SK-N-SH (cell line): ENCODE measurements at regions not wholly inside any gene's neighbourhood (a gene's known extent, or its start where the extent isn't known, plus 50 kb on each side); places are given as distances from the start of the nearest gene placed in this dataset.

Experiments
- CTCF ChIA-PET: fragments of 300-600, 350-600 bp; formaldehyde crosslinking; extraction: SDS; loops from one replicate; lab custom pipeline; 2021; lab: Yijun Ruan, JAX
- POLR2A ChIA-PET: fragments of 350-600 bp; sonication (Branson Sonifier 250); formaldehyde crosslinking; extraction: SDS; loops from one replicate; lab custom pipeline; 2020; ENCODE audit warnings: antibody characterized with exemption, inconsistent platforms; lab: Yijun Ruan, JAX
- DNase-seq: peaks from one replicate; pipeline ENCODE4 v3.0.0; 2012
- H2AFZ ChIP-seq: fragments of 200-600 bp; sonication (generic); 2 replicates; pipeline ENCODE4 v1.8.1; 2016; ENCODE audit warnings: antibody characterized with exemption, mild to moderate bottlenecking, low read depth
- H3F3A ChIP-seq: fragments of 200-600 bp; sonication (generic); replicated peaks from 2 replicates; pipeline ENCODE3; 2016; ENCODE audit warnings: antibody characterized with exemption, mild to moderate bottlenecking; ENCODE audit not compliant: insufficient read depth
- H3K27ac ChIP-seq, 2 experiments: fragments of 200-500 bp in 1 of 2; fragments of 200-600 bp in 1 of 2; sonication (Bioruptor generic) in 1 of 2; sonication (generic), shearing (Covaris generic) in 1 of 2; 2 replicates each; pipeline versions ENCODE4 v1.5.1 to v1.6.1; 2014 to 2016; ENCODE audit warnings: low read depth in 2 of 2, inconsistent platforms in 1 of 2, low read length in 1 of 2, mild to moderate bottlenecking in 1 of 2, mixed read lengths in 1 of 2
- H3K27me3 ChIP-seq: fragments of 200-600 bp; sonication (generic), shearing (Covaris generic); 2 replicates; pipeline ENCODE4 v1.6.1; 2016; ENCODE audit warnings: mixed run types; ENCODE audit not compliant: insufficient read depth
- H3K36me3 ChIP-seq, 2 experiments: fragments of 200-500 bp in 1 of 2; fragments of 200-600 bp in 1 of 2; sonication (Bioruptor generic) in 1 of 2; sonication (generic) in 1 of 2; replicated peaks in 1 of 2; 2 replicates each; pipeline versions ENCODE3 to v1.5.1; 2014 to 2016; ENCODE audit warnings: low read length in 1 of 2, mild to moderate bottlenecking in 1 of 2; ENCODE audit not compliant: insufficient read depth in 2 of 2, control insufficient read depth in 1 of 2
- H3K4me1 ChIP-seq, 2 experiments: fragments of 200-500 bp in 1 of 2; fragments of 200-600 bp in 1 of 2; sonication (Bioruptor generic) in 1 of 2; sonication (generic), shearing (Covaris generic) in 1 of 2; 2 replicates each; pipeline versions ENCODE4 v1.5.1 to v1.6.1; 2014 to 2016; ENCODE audit warnings: low read depth in 1 of 2, low read length in 1 of 2, mixed run types in 1 of 2; ENCODE audit not compliant: insufficient read depth in 2 of 2, control insufficient read depth in 1 of 2
- H3K4me2 ChIP-seq: fragments of 200-600 bp; sonication (generic), shearing (Covaris generic); 2 replicates; pipeline ENCODE4 v1.6.1; 2017; ENCODE audit warnings: mixed run types
- H3K4me3 ChIP-seq, 2 experiments: fragments of 200-500 bp in 1 of 2; fragments of 200-600 bp in 1 of 2; sonication (Bioruptor generic) in 1 of 2; sonication (generic), shearing (Covaris generic) in 1 of 2; 2 replicates each; pipeline versions ENCODE4 v1.5.1 to v1.8.1; 2014 to 2016; ENCODE audit warnings: low read depth in 2 of 2, inconsistent platforms in 1 of 2, low read length in 1 of 2, mild to moderate bottlenecking in 1 of 2, mixed read lengths in 1 of 2, moderate library complexity in 1 of 2
- H3K79me2 ChIP-seq: fragments of 200-600 bp; sonication (generic); 2 replicates; pipeline ENCODE4 v1.8.1; 2017; ENCODE audit warnings: mild to moderate bottlenecking; ENCODE audit not compliant: insufficient read depth
- H3K9ac ChIP-seq: fragments of 200-600 bp; sonication (generic); 2 replicates; pipeline ENCODE4 v1.6.1; 2017; ENCODE audit warnings: mixed run types
- H3K9me2 ChIP-seq: fragments of 200-600 bp; sonication (generic); 2 replicates; pipeline ENCODE4 v1.6.1; 2017; ENCODE audit warnings: mixed run types
- H3K9me3 ChIP-seq: fragments of 200-600 bp; sonication (generic); 2 replicates; pipeline ENCODE4 v1.6.1; 2017; ENCODE audit warnings: mixed run types, mild to moderate bottlenecking, moderate library complexity
- H4K20me1 ChIP-seq: fragments of 200-600 bp; sonication (generic); 2 replicates; pipeline ENCODE4 v1.6.1; 2017; ENCODE audit warnings: mild to moderate bottlenecking, mixed run types; ENCODE audit not compliant: insufficient read depth
- ELF1 ChIP-seq: IDR thresholded peaks from 2 replicates; pipeline ENCODE4 v1.4.0; 2012
- FOXJ3 ChIP-seq: sonication (generic); formaldehyde crosslinking; IDR thresholded peaks from 2 replicates; pipeline ENCODE4 v1.5.1; 2020; ENCODE audit warnings: mild to moderate bottlenecking, missing genetic modification reagents
- FOXM1 ChIP-seq: IDR thresholded peaks from 2 replicates; pipeline ENCODE4 v1.4.0; 2012; ENCODE audit warnings: low read depth, mild to moderate bottlenecking
- GABPA ChIP-seq: IDR thresholded peaks from 2 replicates; pipeline ENCODE4 v1.4.0; 2012; ENCODE audit warnings: low read depth, mild to moderate bottlenecking
- MXI1 ChIP-seq: IDR thresholded peaks from 2 replicates; pipeline ENCODE4 v1.6.1; 2012; ENCODE audit warnings: mild to moderate bottlenecking, low read depth, low read length, improper control_type of control experiment
- PBX3 ChIP-seq: IDR thresholded peaks from 2 replicates; pipeline ENCODE4; 2012
- POLR2AphosphoS5 ChIP-seq: IDR thresholded peaks from 2 replicates; pipeline ENCODE4 v1.6.1; 2012; ENCODE audit warnings: low read depth, low read length
- RAD21 ChIP-seq: IDR thresholded peaks from 2 replicates; pipeline ENCODE4 v1.6.1; 2012; ENCODE audit warnings: mild to moderate bottlenecking, low read length
- RCOR1 ChIP-seq: fragments of 150-350 bp; IDR thresholded peaks from 2 replicates; pipeline ENCODE4 v1.6.1; 2017; ENCODE audit warnings: antibody characterized with exemption, low read length
- RFX5 ChIP-seq: IDR thresholded peaks from 2 replicates; pipeline ENCODE4 v1.6.1; 2012; ENCODE audit warnings: mild to moderate bottlenecking, improper control_type of control experiment, low read length
- USF2 ChIP-seq: fragments of 150-350 bp; IDR thresholded peaks from 2 replicates; pipeline ENCODE4 v1.6.1; 2017; ENCODE audit warnings: antibody characterized with exemption, low read length, low read depth, borderline replicate concordance
- WGBS: methylation state at CpG from one replicate; pipeline ENCODE4 v1.1.6; 2017; ENCODE audit warnings: low lambda C conversion rate; 5-methylcytosine and 5-hydroxymethylcytosine counted together

- Histone ChIP-seq H3K9me2 (no peaks in the 10 kb centered on the region), H3K27ac (no peak overlapping the region), H3K9ac (no peak overlapping the region), H2AFZ (no peak overlapping the region), H3K36me3 (no peaks in the 10 kb centered on the region), H3K27me3 (no peaks in the 10 kb centered on the region), H3K4me3 (no peak overlapping the region), H3K9me3 (no peaks in the 10 kb centered on the region), H3K79me2 (no peaks in the 10 kb centered on the region), H4K20me1 (no peaks in the 10 kb centered on the region), H3K4me2 (no peak overlapping the region), H3K4me1 (no peaks in the 10 kb centered on the region), H3F3A (no peaks in the 10 kb centered on the region)
- WGBS, result 56% methylated on average over 4 of the region's 4 CpGs
- TF ChIP-seq USF2 (no peak), ELF1 (no peak), PBX3 (no peak), RCOR1 (no peak)
- ChIA-PET POLR2A (no interaction called here), CTCF (no interaction called here)
- no peak for DNase-seq
Measured at GRCh38 chr13:73365681-73366080, 306.9 kb downstream of the KLF5 start.

GRCh38 chr13:73365252-73365651, 306.4 kb downstream of the KLF5 start:
- POLR2A ChIA-PET, result no interaction called here
- DNase-seq, result no peak

GRCh38 chr13:73364736-73365135, 305.9 kb downstream of the KLF5 start:
- no peak for DNase-seq
- H3K4me1 ChIP-seq, result no peaks in the 10 kb centered on the region
- H3K9me2 ChIP-seq, result no peaks in the 10 kb centered on the region
- no peaks in the 10 kb centered on the region for H3F3A ChIP-seq
- CTCF ChIA-PET, result no interaction called here
- no peak for TF ChIP-seq FOXJ3
- TF ChIP-seq RFX5, result no peak
- TF ChIP-seq RCOR1, result no peak
- TF ChIP-seq POLR2AphosphoS5, result no peak
- TF ChIP-seq RAD21, result no peak
- TF ChIP-seq MXI1, result no peak
- TF ChIP-seq, all 33 proteins: peak for 0
- Histone ChIP-seq H3K9me3 (no peaks in the 10 kb centered on the region), H3K4me3 (no peak overlapping the region), H3K4me2 (no peak overlapping the region), H3K79me2 (no peaks in the 10 kb centered on the region), H4K20me1 (no peaks in the 10 kb centered on the region), H3K27me3 (no peaks in the 10 kb centered on the region), H3K36me3 (no peaks in the 10 kb centered on the region), H3K27ac (no peak overlapping the region), H2AFZ (no peak overlapping the region), H3K9ac (no peak overlapping the region)
- POLR2A ChIA-PET, result no interaction called here
- WGBS, result 12% methylated on average over 3 of the region's 3 CpGs

More at GRCh38 chr13:73365252-73365651, 306.4 kb downstream of the KLF5 start:
- H3K79me2 ChIP-seq, result no peaks in the 10 kb centered on the region
- no peak overlapping the region for H3K9ac ChIP-seq
- H3F3A ChIP-seq, result no peaks in the 10 kb centered on the region
- CTCF ChIA-PET, result no interaction called here
- H3K9me2 ChIP-seq, result no peaks in the 10 kb centered on the region
- no peaks in the 10 kb centered on the region for H3K27me3 ChIP-seq
- WGBS, result 34% methylated on average over 3 of the region's 3 CpGs
- no peak overlapping the region for H3K4me3 ChIP-seq
- TF ChIP-seq FOXM1 (no peak), POLR2AphosphoS5 (no peak), RFX5 (no peak), USF2 (no peak), GABPA (no peak)
- H3K4me2 ChIP-seq, result no peak overlapping the region
- H3K27ac ChIP-seq, result no peak overlapping the region
- H2AFZ ChIP-seq, result no peak overlapping the region
- H3K36me3 ChIP-seq, result no peaks in the 10 kb centered on the region
- no peaks in the 10 kb centered on the region for H3K4me1 ChIP-seq
- H4K20me1 ChIP-seq, result no peaks in the 10 kb centered on the region
- H3K9me3 ChIP-seq, result no peaks in the 10 kb centered on the region
